DND-41 (cell line): ENCODE measurements at regions not wholly inside any gene's neighbourhood (a gene's known extent, or its start where the extent isn't known, plus 50 kb on each side); places are given as distances from the start of the nearest gene placed in this dataset.

Experiments used
- ATAC-seq: fragments of 200-7000 bp; cut with Tn5 transposase; 3 replicates; pipeline ENCODE4 v1.9.1; 2021; ENCODE audit warnings: low read depth; ENCODE audit not compliant: insufficient read depth
- DNase-seq: peaks from one replicate; pipeline ENCODE4 v3.0.0-alpha.2; 2020
- H2AFZ ChIP-seq: 2 replicates; pipeline ENCODE4 v1.6.0; 2012; ENCODE audit warnings: low read depth, low read length
- H3K27ac ChIP-seq: 2 replicates; pipeline ENCODE4 v1.5.1; 2012; ENCODE audit warnings: low read length, inconsistent platforms
- H3K27me3 ChIP-seq: fragments of 200-600 bp; sonication (generic); 2 replicates; pipeline ENCODE4 v1.6.0; 2012; ENCODE audit warnings: low read length, mild to moderate bottlenecking, inconsistent platforms; ENCODE audit not compliant: insufficient read depth, poor library complexity
- H3K36me3 ChIP-seq: 2 replicates; pipeline ENCODE4 v1.5.1; 2012; ENCODE audit warnings: low read length, inconsistent platforms; ENCODE audit not compliant: insufficient read depth
- H3K4me1 ChIP-seq: 2 replicates; pipeline ENCODE4 v1.5.1; 2012; ENCODE audit warnings: mild to moderate bottlenecking, low read length; ENCODE audit not compliant: insufficient read depth
- H3K4me2 ChIP-seq: 2 replicates; pipeline ENCODE4 v1.6.0; 2012; ENCODE audit warnings: mild to moderate bottlenecking, moderate library complexity, low read length, inconsistent platforms; ENCODE audit not compliant: insufficient read depth
- H3K4me3 ChIP-seq, 2 experiments: fragments of 200-600 bp in 1 of 2; shearing (Covaris generic) in 1 of 2; 2 replicates each; pipeline ENCODE4 v1.5.1; 2012 to 2016; ENCODE audit warnings: inconsistent platforms in 2 of 2, low read length in 2 of 2, mild to moderate bottlenecking in 2 of 2, low read depth in 1 of 2, moderate library complexity in 1 of 2
- H3K79me2 ChIP-seq: 2 replicates; pipeline ENCODE4 v1.6.0; 2012; ENCODE audit warnings: low read length, inconsistent platforms; ENCODE audit not compliant: insufficient read depth
- H3K9ac ChIP-seq: 2 replicates; pipeline ENCODE4 v1.6.0; 2012; ENCODE audit warnings: low read depth, mild to moderate bottlenecking, inconsistent platforms, low read length, moderate library complexity
- H3K9me3 ChIP-seq: 2 replicates; pipeline ENCODE4 v1.5.1; 2012; ENCODE audit warnings: low read length, moderate library complexity, mild to moderate bottlenecking, inconsistent platforms; ENCODE audit not compliant: insufficient read depth, severe bottlenecking
- H4K20me1 ChIP-seq: 2 replicates; pipeline ENCODE4 v1.6.0; 2012; ENCODE audit warnings: low read length; ENCODE audit not compliant: insufficient read depth
- CTCF ChIP-seq: IDR thresholded peaks from 2 replicates; pipeline ENCODE4 v1.5.1; 2012; ENCODE audit warnings: borderline replicate concordance, low read length, moderate library complexity, mild to moderate bottlenecking; ENCODE audit not compliant: poor library complexity, severe bottlenecking; ENCODE audit errors: extremely low read depth
- EZH2 ChIP-seq: IDR thresholded peaks from 3 replicates; pipeline ENCODE4 v1.6.1; 2012; ENCODE audit warnings: borderline replicate concordance, low read depth, mild to moderate bottlenecking, moderate library complexity, low read length, inconsistent platforms; ENCODE audit not compliant: severe bottlenecking

- ATAC-seq (no peak), DNase-seq (no peak)
- Histone ChIP-seq H2AFZ (no peak overlapping the region), H4K20me1 (no peaks in the 10 kb centered on the region), H3K27ac (no peak overlapping the region), H3K36me3 (no peaks in the 10 kb centered on the region), H3K27me3 (no peaks in the 10 kb centered on the region), H3K9ac (no peak overlapping the region), H3K4me2 (no peak overlapping the region), H3K4me3 (no peak overlapping the region), H3K79me2 (no peaks in the 10 kb centered on the region), H3K9me3 (no peaks in the 10 kb centered on the region), H3K4me1 (peaks cover 16% of the 10 kb centered on the region)
- TF ChIP-seq EZH2 (no peak), CTCF (no peak)
These were observed 529.8 kb upstream of the GOT2 start for GRCh38 chr16:59263955-59264354.

- DNase-seq (no peak), ATAC-seq (no peak)
- Histone ChIP-seq H4K20me1 (no peaks in the 10 kb centered on the region), H2AFZ (no peak overlapping the region), H3K27ac (no peak overlapping the region), H3K9ac (no peak overlapping the region), H3K9me3 (no peaks in the 10 kb centered on the region), H3K4me2 (no peak overlapping the region), H3K4me3 (no peak overlapping the region), H3K36me3 (no peaks in the 10 kb centered on the region), H3K79me2 (no peaks in the 10 kb centered on the region), H3K27me3 (no peaks in the 10 kb centered on the region), H3K4me1 (peaks cover 19% of the 10 kb centered on the region)
- TF ChIP-seq EZH2 (no peak), CTCF (no peak)
These were observed 526.8 kb upstream of the GOT2 start for GRCh38 chr16:59260892-59261291.

GRCh38 chr16:59259950-59260319, 525.8 kb upstream of the GOT2 start:
- H2AFZ ChIP-seq: no peak overlapping the region
- ATAC-seq (peak; percentile 63), DNase-seq (no peak)
- TF ChIP-seq CTCF (no peak), EZH2 (no peak)
- H3K9me3 ChIP-seq: no peaks in the 10 kb centered on the region
- peaks cover 19% of the 10 kb centered on the region for H3K4me1 ChIP-seq
- H3K4me2 ChIP-seq: 0 out of 2 replicates have a peak overlapping the region, but pooled peaks have one; percentile 56
- H3K27ac ChIP-seq: no peak overlapping the region
- H3K4me3 ChIP-seq: no peak overlapping the region
- H3K9ac ChIP-seq: no peak overlapping the region
- H4K20me1 ChIP-seq: no peaks in the 10 kb centered on the region
- no peaks in the 10 kb centered on the region for H3K79me2 ChIP-seq
- H3K27me3 ChIP-seq: no peaks in the 10 kb centered on the region
- no peaks in the 10 kb centered on the region for H3K36me3 ChIP-seq
